ENCODE measurements at regions not wholly inside any gene's neighbourhood (a gene's known extent, or its start where the extent isn't known, plus 50 kb on each side); places are given as distances from the start of the nearest gene placed in this dataset.
A peak's percentile ranks its signal among the peaks of the same experiment; 100 is the strongest.

GRCh38 chr18:51666763-51667191 is 469.3 kb upstream of the MEX3C start:
- Histone ChIP-seq H3K9me3 (ENCODE audit: low read length) (no peaks in the 10 kb centered on the region), H3K9me2 (ENCODE audit: insufficient read depth, low read length) (no peaks in the 10 kb centered on the region), H3K4me1 (ENCODE audit: insufficient read depth, low read length, poor library complexity, severe bottlenecking) (no peaks in the 10 kb centered on the region), H3K4me3 (ENCODE audit: low read depth, low read length, poor library complexity, severe bottlenecking) (no peak overlapping the region), H3K27ac (ENCODE audit: low read depth, low read length, poor library complexity, severe bottlenecking) (no peak overlapping the region), H3K4me2 (ENCODE audit: low read length) (no peak overlapping the region), H3K79me2 (ENCODE audit: insufficient read depth, low read depth, low read length) (no peaks in the 10 kb centered on the region), H2AFZ (ENCODE audit: low read length) (no peak overlapping the region), H3K36me3 (ENCODE audit: insufficient read depth, low read length) (no peaks in the 10 kb centered on the region), H4K20me1 (ENCODE audit: insufficient read depth, low read length) (no peaks in the 10 kb centered on the region)
- no peak for TF ChIP-seq EZH2phosphoT487 (IDR thresholded peaks at IDR 0.05; ENCODE audit: borderline replicate concordance, low read depth, low read length)
- TF ChIP-seq CTCF (conservative IDR thresholded peaks at IDR 0.05; ENCODE audit: low read length): no peak
- ChIA-PET CTCF (ENCODE audit: unreplicated experiment) (no interaction called here), POLR2A (no interaction called here)
- no TSS peak for BruUV-seq (replicated peaks)
- DNase-seq (ENCODE audit: low spot score): no peak
- intact Hi-C loops (cut with micrococcal nuclease; ENCODE audit: unreplicated experiment): no loop called here

GRCh38 chr18:51668101-51668500 is 470.6 kb upstream of the MEX3C start:
- Histone ChIP-seq H3K4me2 (ENCODE audit: low read length) (no peak overlapping the region), H3K4me3 (ENCODE audit: low read depth, low read length, poor library complexity, severe bottlenecking) (no peak overlapping the region), H3K9me3 (ENCODE audit: low read length) (no peaks in the 10 kb centered on the region), H3K4me1 (ENCODE audit: insufficient read depth, low read length, poor library complexity, severe bottlenecking) (no peaks in the 10 kb centered on the region), H3K9me2 (ENCODE audit: insufficient read depth, low read length) (no peaks in the 10 kb centered on the region), H4K20me1 (ENCODE audit: insufficient read depth, low read length) (no peaks in the 10 kb centered on the region), H3K79me2 (ENCODE audit: insufficient read depth, low read depth, low read length) (no peaks in the 10 kb centered on the region), H3K36me3 (ENCODE audit: insufficient read depth, low read length) (no peaks in the 10 kb centered on the region), H2AFZ (ENCODE audit: low read length) (no peak overlapping the region), H3K27ac (ENCODE audit: low read depth, low read length, poor library complexity, severe bottlenecking) (no peak overlapping the region)
- ChIA-PET CTCF (ENCODE audit: unreplicated experiment) (no interaction called here), POLR2A (interaction anchor here (0.6 kb wide), 1 partner anchor 328 kb away, joined by 3 read pairs; no protein-coding TSS in a partner anchor)
- DNase-seq (ENCODE audit: low spot score): peak; percentile 45
- TF ChIP-seq CTCF (conservative IDR thresholded peaks at IDR 0.05; ENCODE audit: low read length) (peak; percentile 77), EZH2phosphoT487 (IDR thresholded peaks at IDR 0.05; ENCODE audit: borderline replicate concordance, low read depth, low read length) (no peak)
- intact Hi-C loops (cut with micrococcal nuclease; ENCODE audit: unreplicated experiment): loop anchor here (2.0 kb wide), 1 partner anchor 621 kb away; no protein-coding TSS in a partner anchor
- BruUV-seq (replicated peaks): no TSS peak

GRCh38 chr18:51668607-51669006 is 471.1 kb upstream of the MEX3C start:
- Histone ChIP-seq H3K36me3 (ENCODE audit: insufficient read depth, low read length) (no peaks in the 10 kb centered on the region), H3K4me2 (ENCODE audit: low read length) (no peak overlapping the region), H3K4me3 (ENCODE audit: low read depth, low read length, poor library complexity, severe bottlenecking) (no peak overlapping the region), H3K27ac (ENCODE audit: low read depth, low read length, poor library complexity, severe bottlenecking) (no peak overlapping the region), H3K9me3 (ENCODE audit: low read length) (no peaks in the 10 kb centered on the region), H3K9me2 (ENCODE audit: insufficient read depth, low read length) (no peaks in the 10 kb centered on the region), H3K79me2 (ENCODE audit: insufficient read depth, low read depth, low read length) (no peaks in the 10 kb centered on the region), H3K4me1 (ENCODE audit: insufficient read depth, low read length, poor library complexity, severe bottlenecking) (no peaks in the 10 kb centered on the region), H4K20me1 (ENCODE audit: insufficient read depth, low read length) (no peaks in the 10 kb centered on the region), H2AFZ (ENCODE audit: low read length) (no peak overlapping the region)
- intact Hi-C loops (cut with micrococcal nuclease; ENCODE audit: unreplicated experiment): loop anchor here (2.0 kb wide), 1 partner anchor 620 kb away; no protein-coding TSS in a partner anchor
- no peak for TF ChIP-seq CTCF (conservative IDR thresholded peaks at IDR 0.05; ENCODE audit: low read length)
- TF ChIP-seq EZH2phosphoT487 (IDR thresholded peaks at IDR 0.05; ENCODE audit: borderline replicate concordance, low read depth, low read length): no peak
- CTCF ChIA-PET (ENCODE audit: unreplicated experiment): no interaction called here
- POLR2A ChIA-PET: interaction anchor here (0.6 kb wide), 2 partner anchors 329 to 1648 kb away, joined by 3 to 5 read pairs; no protein-coding TSS in a partner anchor
- no TSS peak for BruUV-seq (replicated peaks)
- no peak for DNase-seq (ENCODE audit: low spot score)

Data from OCI-LY7 (cell line).